Hepatocyte (in vitro differentiated cells): ENCODE measurements at regions not wholly inside any gene's neighbourhood (a gene's known extent, or its start where the extent isn't known, plus 50 kb on each side); places are given as distances from the start of the nearest gene placed in this dataset.

Experiments used
- CTCF ChIP-seq: fragments of 200-600 bp; sonication (generic); IDR thresholded peaks from 2 replicates; pipeline ENCODE4 v1.5.1; 2016; ENCODE audit warnings: antibody characterized with exemption, mild to moderate bottlenecking; ENCODE audit not compliant: poor library complexity
- EZH2 ChIP-seq: fragments of 200-600 bp; sonication (generic); IDR thresholded peaks from 2 replicates; pipeline ENCODE4 v1.6.1; 2016; ENCODE audit warnings: antibody characterized with exemption, mild to moderate bottlenecking, borderline replicate concordance
- EZH2phosphoT487 ChIP-seq: fragments of 200-600 bp; sonication (generic); IDR thresholded peaks from one replicate; pipeline ENCODE4 v1.6.1; 2018; ENCODE audit warnings: antibody characterized with exemption, mild to moderate bottlenecking, low read depth, moderate library complexity; ENCODE audit not compliant: unreplicated experiment, severe bottlenecking

DNA sequence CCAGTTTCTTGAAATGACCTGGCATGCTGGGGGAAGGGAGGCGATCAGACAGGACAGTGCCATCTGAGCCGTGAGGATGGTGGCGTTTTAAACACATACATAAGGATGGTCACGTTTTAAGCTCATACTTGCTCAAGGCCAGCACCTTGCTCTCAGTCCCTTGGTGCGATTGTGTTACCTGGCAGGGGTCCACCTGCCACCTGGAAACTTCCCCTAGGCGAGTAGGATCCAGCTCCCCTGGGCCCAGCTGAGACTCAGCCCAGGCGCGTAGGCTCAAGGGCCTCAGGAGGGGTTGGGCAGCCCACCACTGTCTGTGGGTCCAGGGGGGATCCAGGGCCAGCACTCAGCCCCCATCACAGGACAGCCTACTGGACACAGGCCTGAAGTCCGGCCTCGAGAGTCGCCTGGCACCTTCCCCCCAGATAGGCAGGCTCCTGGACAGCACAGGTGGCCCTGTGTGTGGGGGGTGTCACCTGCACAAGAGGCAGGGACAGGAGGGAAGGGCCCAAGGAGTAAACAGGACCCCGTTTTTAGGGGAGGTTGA is 185.8 kb downstream of the BRD1 start:
- TF ChIP-seq CTCF (no peak), EZH2phosphoT487 (no peak), EZH2 (no peak)
